Activated naive CD4-positive, alpha-beta T cell treated with anti-CD3 and anti-CD28 coated beads for 36 hours (primary cell): ENCODE measurements at regions not wholly inside any gene's neighbourhood (a gene's known extent, or its start where the extent isn't known, plus 50 kb on each side); places are given as distances from the start of the nearest gene placed in this dataset.
A peak's percentile ranks its signal among the peaks of the same experiment; 100 is the strongest.

Experiments used
- CTCF ChIA-PET: fragments of 350-600 bp; sonication (Branson Sonifier 250); formaldehyde crosslinking; loops from one replicate; lab custom pipeline; 2021; ENCODE audit warnings: antibody characterized with exemption; lab: Charles Lee
- DNase-seq: peaks from one replicate; pipeline ENCODE4 v3.0.0-alpha.2; 2020
- H3K27ac Mint-ChIP-seq: one replicate; pipeline ENCODE4 v1.8.0; 2021; ENCODE audit warnings: mild to moderate bottlenecking, mixed read lengths
- H3K27me3 Mint-ChIP-seq: one replicate; pipeline ENCODE4 v1.8.0; 2021; ENCODE audit warnings: low read depth, mixed read lengths
- H3K36me3 Mint-ChIP-seq: one replicate; pipeline ENCODE4 v1.8.0; 2021; ENCODE audit warnings: low read depth, mixed read lengths
- H3K4me1 Mint-ChIP-seq: one replicate; pipeline ENCODE4 v1.8.0; 2021; ENCODE audit warnings: low read depth, mixed read lengths
- H3K4me3 Mint-ChIP-seq: one replicate; pipeline ENCODE4 v1.8.0; 2021; ENCODE audit warnings: mild to moderate bottlenecking, moderate library complexity, mixed read lengths
- H3K9me3 Mint-ChIP-seq: one replicate; pipeline ENCODE4 v1.8.0; 2021; ENCODE audit warnings: mixed read lengths
- intact Hi-C: fragments of 100-400 bp; cut with micrococcal nuclease; formaldehyde crosslinking; loops from one replicate; pipeline ENCODE4 v1.15.1; 2023

GRCh38 chrX:39852491-39852890, 245.3 kb downstream of the BCOR start:
- no peaks in the 10 kb centered on the region for H3K27me3 Mint-ChIP-seq
- CTCF ChIA-PET: interaction anchor here (0.7 kb wide), 1 partner anchor 477 kb away, joined by 3 read pairs; no protein-coding TSS in a partner anchor
- no peak for DNase-seq
- no peaks in the 10 kb centered on the region for H3K9me3 Mint-ChIP-seq
- H3K4me3 Mint-ChIP-seq: no peak overlapping the region
- H3K36me3 Mint-ChIP-seq: no peaks in the 10 kb centered on the region
- intact Hi-C loops: no loop called here
- H3K27ac Mint-ChIP-seq: no peak overlapping the region
- H3K4me1 Mint-ChIP-seq: peaks cover 46% of the 10 kb centered on the region

- Mint-ChIP-seq H3K4me1 (peaks cover 55% of the 10 kb centered on the region), H3K4me3 (peak overlapping the region; percentile 77), H3K27me3 (no peaks in the 10 kb centered on the region), H3K9me3 (no peaks in the 10 kb centered on the region), H3K27ac (peak overlapping the region; percentile 98), H3K36me3 (no peaks in the 10 kb centered on the region)
- intact Hi-C loops: loop anchor here (2.0 kb wide), 3 partner anchors 153 to 619 kb away; no protein-coding TSS in a partner anchor
- DNase-seq: no peak
- CTCF ChIA-PET: interaction anchor here (0.6 to 2.2 kb wide), 6 partner anchors 11 to 478 kb away, joined by 3 to 9 read pairs (median 4); no protein-coding TSS in a partner anchor
These were observed 244.2 kb downstream of the BCOR start for GRCh38 chrX:39853417-39854030.

- DNase-seq: peak; percentile 89
- intact Hi-C loops: loop anchor here (1.0 to 5.0 kb wide), 11 partner anchors 15 to 1048 kb away; no protein-coding TSS in a partner anchor
- H3K36me3 Mint-ChIP-seq: no peaks in the 10 kb centered on the region
- peaks cover 63% of the 10 kb centered on the region for H3K4me1 Mint-ChIP-seq
- CTCF ChIA-PET: interaction anchor here (0.8 to 2.2 kb wide), 9 partner anchors 10 to 313 kb away, joined by 3 to 9 read pairs (median 4); no protein-coding TSS in a partner anchor
- no peaks in the 10 kb centered on the region for H3K9me3 Mint-ChIP-seq
- H3K27me3 Mint-ChIP-seq: no peaks in the 10 kb centered on the region
- H3K4me3 Mint-ChIP-seq: peak overlapping the region; percentile 77
- H3K27ac Mint-ChIP-seq: peak overlapping the region; percentile 98
These were observed 242.7 kb downstream of the BCOR start for GRCh38 chrX:39854772-39855747.

GRCh38 chrX:39855748-39856129, 242.0 kb downstream of the BCOR start:
- Mint-ChIP-seq H3K36me3 (no peaks in the 10 kb centered on the region), H3K4me3 (peak overlapping the region; percentile 77), H3K4me1 (peaks cover 63% of the 10 kb centered on the region), H3K27ac (peak overlapping the region; percentile 98), H3K27me3 (no peaks in the 10 kb centered on the region), H3K9me3 (no peaks in the 10 kb centered on the region)
- CTCF ChIA-PET: interaction anchor here (0.8 to 2.2 kb wide), 3 partner anchors 22 to 124 kb away, joined by 3 to 9 read pairs (median 3); no protein-coding TSS in a partner anchor
- DNase-seq: peak; percentile 89
- intact Hi-C loops: loop anchor here (1.0 to 5.0 kb wide), 11 partner anchors 15 to 1048 kb away; no protein-coding TSS in a partner anchor

- H3K4me3 Mint-ChIP-seq: no peak overlapping the region
- H3K36me3 Mint-ChIP-seq: no peaks in the 10 kb centered on the region
- H3K27me3 Mint-ChIP-seq: no peaks in the 10 kb centered on the region
- no peaks in the 10 kb centered on the region for H3K9me3 Mint-ChIP-seq
- no peak overlapping the region for H3K27ac Mint-ChIP-seq
- CTCF ChIA-PET: interaction anchor here (0.7 kb wide), 1 partner anchor 37 kb away, joined by 3 read pairs; no protein-coding TSS in a partner anchor
- intact Hi-C loops: loop anchor here (5.0 kb wide), 1 partner anchor 1049 kb away; no protein-coding TSS in a partner anchor
- peaks cover 67% of the 10 kb centered on the region for H3K4me1 Mint-ChIP-seq
- DNase-seq: no peak
These were observed 241.2 kb downstream of the BCOR start for GRCh38 chrX:39856472-39857121.

GRCh38 chrX:39857780-39858179, 240.0 kb downstream of the BCOR start:
- peak; percentile 59 for DNase-seq
- Mint-ChIP-seq H3K4me3 (no peak overlapping the region), H3K9me3 (no peaks in the 10 kb centered on the region), H3K27ac (peak overlapping the region; percentile 97), H3K4me1 (peaks cover 71% of the 10 kb centered on the region), H3K36me3 (no peaks in the 10 kb centered on the region), H3K27me3 (no peaks in the 10 kb centered on the region)
- intact Hi-C loops: loop anchor here (5.0 kb wide), 1 partner anchor 1050 kb away; no protein-coding TSS in a partner anchor
- CTCF ChIA-PET: no interaction called here

GRCh38 chrX:39859991-39860861, 237.5 kb downstream of the BCOR start:
- intact Hi-C loops: loop anchor here (1.0 to 5.0 kb wide), 9 partner anchors 10 to 1053 kb away; no protein-coding TSS in a partner anchor
- H3K4me1 Mint-ChIP-seq: peaks cover 53% of the 10 kb centered on the region
- H3K27ac Mint-ChIP-seq: peak overlapping the region; percentile 97
- H3K4me3 Mint-ChIP-seq: peak overlapping the region; percentile 9
- peak; percentile 94 for DNase-seq
- no peaks in the 10 kb centered on the region for H3K27me3 Mint-ChIP-seq
- H3K9me3 Mint-ChIP-seq: no peaks in the 10 kb centered on the region
- no peaks in the 10 kb centered on the region for H3K36me3 Mint-ChIP-seq
- CTCF ChIA-PET: interaction anchor here (0.6 to 1.3 kb wide), 2 partner anchors 33 to 86 kb away, joined by 3 to 5 read pairs; no protein-coding TSS in a partner anchor

GRCh38 chrX:39862963-39863362, 234.8 kb downstream of the BCOR start:
- H3K27me3 Mint-ChIP-seq: no peaks in the 10 kb centered on the region
- CTCF ChIA-PET: no interaction called here
- peaks cover 36% of the 10 kb centered on the region for H3K4me1 Mint-ChIP-seq
- DNase-seq: no peak
- intact Hi-C loops: no loop called here
- no peaks in the 10 kb centered on the region for H3K36me3 Mint-ChIP-seq
- H3K9me3 Mint-ChIP-seq: no peaks in the 10 kb centered on the region
- H3K4me3 Mint-ChIP-seq: no peak overlapping the region
- no peak overlapping the region for H3K27ac Mint-ChIP-seq

- DNase-seq: no peak
- Mint-ChIP-seq H3K27me3 (no peaks in the 10 kb centered on the region), H3K4me1 (peaks cover 28% of the 10 kb centered on the region), H3K4me3 (no peak overlapping the region), H3K9me3 (no peaks in the 10 kb centered on the region), H3K27ac (no peak overlapping the region), H3K36me3 (no peaks in the 10 kb centered on the region)
- intact Hi-C loops: no loop called here
- CTCF ChIA-PET: no interaction called here
These were observed 231.5 kb downstream of the BCOR start for GRCh38 chrX:39866229-39866628.

GRCh38 chrX:39869846-39870601, 227.7 kb downstream of the BCOR start:
- Mint-ChIP-seq H3K27me3 (no peaks in the 10 kb centered on the region), H3K9me3 (no peaks in the 10 kb centered on the region), H3K27ac (peak overlapping the region; percentile 82), H3K4me1 (peaks cover 44% of the 10 kb centered on the region), H3K4me3 (peak overlapping the region; percentile 42), H3K36me3 (no peaks in the 10 kb centered on the region)
- peak; percentile 86 for DNase-seq
- CTCF ChIA-PET: no interaction called here
- intact Hi-C loops: loop anchor here (1.0 to 10.0 kb wide), 7 partner anchors 10 to 1465 kb away; partner anchors contain the start of genes BCOR and DDX3X
